HG03139 (cell line): ENCODE measurements at regions not wholly inside any gene's neighbourhood (a gene's known extent, or its start where the extent isn't known, plus 50 kb on each side); places are given as distances from the start of the nearest gene placed in this dataset.

ENCODE experiments used
- ATAC-seq: cut with Tn5 transposase; IDR thresholded peaks from one replicate; pipeline ENCODE4 v1.9.1; 2021; ENCODE audit not compliant: unreplicated experiment

DNA sequence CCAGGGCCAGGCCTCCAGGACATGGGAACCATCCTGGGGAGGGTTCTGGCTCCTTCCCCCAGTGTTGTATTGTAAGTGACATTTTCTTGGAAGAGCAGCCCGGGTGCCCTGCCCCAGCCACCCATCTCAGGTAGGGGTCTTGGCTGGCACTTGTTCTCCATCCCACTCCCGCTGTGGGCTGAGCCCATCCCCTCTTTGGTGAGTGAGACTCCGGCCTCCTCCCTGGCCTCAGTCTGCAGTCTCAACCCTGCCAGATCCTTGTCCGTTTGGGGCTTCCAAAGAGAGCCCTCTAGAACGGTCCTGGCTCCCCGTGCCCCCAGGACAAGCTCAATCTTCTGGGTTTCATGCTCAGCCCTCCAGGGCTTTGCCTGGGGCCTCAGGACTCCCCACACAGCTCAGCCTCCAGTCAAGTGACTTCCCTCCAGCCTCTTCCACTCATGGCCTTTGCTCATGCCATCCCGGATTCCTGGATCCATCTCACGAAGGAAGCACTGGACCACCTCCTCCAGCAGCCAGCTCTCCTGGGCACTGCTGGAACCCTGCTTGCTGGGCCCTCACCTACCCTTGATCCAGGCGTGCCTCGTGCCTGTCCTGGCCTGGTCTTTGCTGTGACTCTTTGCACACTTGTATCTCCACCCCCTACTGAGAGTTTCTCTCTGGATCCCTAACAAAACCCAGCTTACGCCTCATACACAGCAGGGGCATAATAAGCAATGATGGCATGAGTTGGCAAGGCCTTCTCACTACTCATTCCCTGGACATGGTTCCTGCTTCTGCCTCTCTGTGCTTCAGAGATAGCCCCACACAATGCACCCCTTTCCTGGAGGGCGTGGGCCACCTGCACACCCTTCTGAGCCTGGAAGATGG is 297.4 kb upstream of the RTL1 start:
- no peak for ATAC-seq

DNA sequence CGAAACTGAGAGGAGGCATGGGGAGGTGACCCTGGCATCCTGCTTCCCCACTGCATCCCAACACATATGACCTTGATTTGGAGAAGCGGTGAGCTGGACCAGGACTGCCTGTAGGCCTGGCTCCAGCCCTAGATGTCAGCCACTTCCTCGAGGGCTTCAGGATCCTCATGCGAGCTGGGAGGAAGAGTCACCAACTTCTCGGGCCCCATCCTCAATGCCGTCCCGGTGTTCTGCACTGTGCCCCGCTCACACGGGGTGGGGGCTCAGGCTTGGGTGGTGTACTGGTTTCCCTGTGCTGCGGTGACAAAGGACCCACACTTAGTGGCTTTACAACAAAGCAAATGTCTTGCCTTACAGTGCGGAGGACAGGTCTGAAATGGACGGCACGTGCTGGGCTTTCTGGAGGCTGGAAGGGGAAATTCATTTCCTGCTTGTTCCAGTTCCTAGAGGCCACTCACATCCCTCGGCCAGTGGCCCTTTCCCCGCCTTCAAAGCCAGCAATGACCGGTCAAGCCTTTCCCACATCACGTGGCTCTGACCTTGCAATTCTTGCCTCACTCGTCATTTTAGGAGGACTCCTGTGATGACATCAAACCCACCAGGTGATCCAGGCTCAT is 298.1 kb upstream of the RTL1 start:
- ATAC-seq = no peak

DNA sequence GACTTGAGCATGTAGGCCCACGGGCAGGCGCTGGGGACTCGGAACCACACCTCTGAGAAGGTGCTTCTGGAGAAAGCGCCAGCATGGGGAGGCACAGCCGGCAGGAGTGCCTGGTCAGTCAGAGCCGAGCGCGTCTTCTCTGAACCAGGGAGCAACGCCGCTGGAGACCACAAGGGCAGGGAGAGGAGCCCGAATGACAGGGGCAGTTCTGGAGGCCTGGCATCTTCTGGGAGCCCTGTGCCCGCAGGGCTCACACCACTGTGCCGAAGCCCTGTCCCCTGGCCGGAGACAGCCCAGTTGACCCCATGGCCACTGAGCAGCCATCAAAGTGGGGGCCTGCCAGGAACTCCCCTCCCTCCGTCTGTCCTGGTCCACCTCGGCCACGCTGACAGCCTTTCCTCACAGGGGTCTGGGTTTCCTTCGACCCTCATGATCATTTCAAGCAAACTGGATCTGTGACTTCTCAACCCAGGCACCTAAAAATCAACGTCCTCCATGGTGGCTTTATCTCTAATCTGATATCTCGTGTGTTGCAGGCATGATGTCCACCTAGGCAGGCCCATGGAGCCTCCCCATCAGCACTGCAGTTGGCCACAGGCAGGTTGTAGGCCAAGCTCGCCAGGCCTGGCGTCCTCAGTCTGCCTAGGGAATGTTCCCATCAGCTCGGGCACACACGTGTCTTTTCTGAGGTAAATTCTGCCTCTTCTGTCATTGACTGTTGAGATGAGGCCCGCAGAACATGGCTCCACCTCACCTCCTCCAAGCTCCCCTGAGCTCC is 299.3 kb upstream of the RTL1 start:
- ATAC-seq = no peak

DNA sequence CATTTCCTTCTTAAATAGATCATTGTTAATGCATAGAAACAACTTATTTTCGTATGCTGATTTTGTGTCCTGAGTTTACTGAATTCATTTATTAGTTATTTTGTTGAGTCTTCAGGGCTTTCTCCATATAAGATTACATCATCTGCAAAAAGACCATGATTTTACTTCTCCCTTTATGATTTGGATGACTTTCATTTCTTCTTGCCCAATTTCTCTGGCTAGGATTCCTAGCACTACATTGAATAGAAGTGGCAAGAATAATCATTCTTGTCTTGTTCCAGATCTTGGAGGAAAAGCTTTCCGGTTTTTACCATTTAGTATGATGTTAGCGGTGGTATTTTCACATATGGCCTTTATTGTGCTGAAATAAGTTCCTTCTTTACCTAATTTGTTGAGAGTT is 303.0 kb upstream of the RTL1 start:
- no peak for ATAC-seq

DNA sequence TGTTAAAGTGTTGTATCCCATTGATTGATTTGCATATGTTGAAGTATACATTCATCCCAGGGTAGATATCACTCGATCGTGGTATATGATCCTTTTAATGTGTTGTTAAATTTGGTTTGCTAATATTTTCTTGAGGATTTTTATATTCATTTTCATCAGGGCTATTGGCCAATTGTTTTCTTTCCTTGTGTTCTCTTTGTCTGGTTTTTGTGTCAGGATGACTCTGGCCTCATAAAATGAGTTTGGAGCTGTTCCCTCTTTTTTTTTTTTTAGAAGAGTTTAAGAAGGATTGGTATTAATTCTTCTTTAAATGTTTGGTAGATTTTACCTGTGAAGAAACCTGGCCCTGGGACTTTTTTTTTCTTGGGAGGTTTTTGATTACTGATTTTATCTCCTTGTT is 303.5 kb upstream of the RTL1 start:
- no peak for ATAC-seq

DNA sequence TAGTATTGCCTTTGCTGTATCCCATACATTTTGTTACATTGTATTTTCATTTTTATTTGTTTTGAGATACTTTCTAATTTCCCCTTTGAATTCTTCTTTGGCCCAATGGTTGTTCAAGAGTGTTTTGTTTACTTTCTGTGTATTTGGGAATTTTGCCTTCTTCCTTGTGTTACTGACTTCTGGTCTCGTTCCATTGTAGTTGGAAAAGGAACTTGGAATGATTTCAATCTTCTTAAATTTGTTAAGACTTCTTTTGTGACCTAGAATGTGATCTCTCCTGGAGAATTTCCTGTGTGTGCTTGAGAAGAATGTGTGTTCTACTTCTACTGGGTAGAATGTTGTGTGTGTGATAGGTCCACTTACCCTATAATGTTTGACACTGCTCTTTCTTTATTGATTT is 304.4 kb upstream of the RTL1 start:
- no peak for ATAC-seq

DNA sequence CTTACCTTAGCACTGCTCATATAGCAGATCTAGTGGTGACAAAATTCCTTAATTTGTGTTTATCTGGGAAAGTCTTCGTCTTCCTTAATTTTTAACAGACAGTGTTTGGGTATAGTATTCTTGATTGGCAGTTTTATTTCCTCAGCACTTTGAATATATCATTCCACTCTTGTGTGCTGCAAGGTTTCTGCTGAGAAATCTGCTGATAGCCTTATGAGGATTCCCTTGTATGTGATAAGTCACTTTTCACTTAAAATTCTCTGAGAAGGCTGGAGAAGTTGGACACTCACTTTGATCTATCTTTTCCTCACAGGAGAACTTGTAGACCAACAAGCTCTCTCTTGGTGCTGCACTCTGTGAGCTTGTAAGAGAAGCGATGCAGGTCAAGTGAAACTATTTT is 306.1 kb upstream of the RTL1 start:
- no peak for ATAC-seq

DNA sequence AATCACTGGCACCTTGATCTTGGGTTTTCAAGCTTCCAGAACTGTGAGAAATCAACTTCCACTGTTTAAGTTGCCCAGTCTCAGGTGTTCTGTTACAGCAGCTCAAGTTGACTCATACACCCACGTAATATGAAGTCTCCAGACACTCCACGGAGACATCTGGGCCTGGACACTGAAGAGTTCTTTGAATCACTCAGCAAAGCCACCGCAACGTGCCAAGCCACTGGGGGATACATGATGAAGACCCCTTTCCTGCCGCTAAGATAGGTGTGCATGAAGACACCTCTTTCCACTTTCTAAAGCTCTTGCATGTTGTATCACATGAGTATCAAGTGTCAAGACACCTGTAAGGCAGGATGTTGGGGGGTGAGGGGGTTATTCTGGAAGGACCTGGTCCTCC is 311.7 kb upstream of the RTL1 start:
- ATAC-seq = no peak

DNA sequence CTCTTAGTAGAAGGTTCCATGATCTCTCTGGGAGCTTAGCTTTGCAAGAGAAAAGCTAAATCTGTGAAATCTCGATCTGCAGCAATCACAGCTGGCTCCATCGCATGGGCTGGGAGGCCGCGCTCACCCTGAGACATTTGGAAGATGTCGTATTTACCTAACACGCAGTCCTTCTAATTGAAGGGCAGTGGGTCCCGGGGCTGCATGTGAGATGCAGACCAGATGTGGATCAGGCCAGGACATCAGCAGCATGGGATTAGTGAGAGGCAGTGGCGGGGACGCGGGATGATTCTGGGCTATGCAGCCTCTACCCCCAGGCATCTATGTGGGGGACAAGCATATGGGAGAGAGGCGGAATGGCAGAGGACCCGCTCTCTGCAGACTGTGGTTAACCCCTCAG is 312.4 kb upstream of the RTL1 start:
- ATAC-seq = no peak

DNA sequence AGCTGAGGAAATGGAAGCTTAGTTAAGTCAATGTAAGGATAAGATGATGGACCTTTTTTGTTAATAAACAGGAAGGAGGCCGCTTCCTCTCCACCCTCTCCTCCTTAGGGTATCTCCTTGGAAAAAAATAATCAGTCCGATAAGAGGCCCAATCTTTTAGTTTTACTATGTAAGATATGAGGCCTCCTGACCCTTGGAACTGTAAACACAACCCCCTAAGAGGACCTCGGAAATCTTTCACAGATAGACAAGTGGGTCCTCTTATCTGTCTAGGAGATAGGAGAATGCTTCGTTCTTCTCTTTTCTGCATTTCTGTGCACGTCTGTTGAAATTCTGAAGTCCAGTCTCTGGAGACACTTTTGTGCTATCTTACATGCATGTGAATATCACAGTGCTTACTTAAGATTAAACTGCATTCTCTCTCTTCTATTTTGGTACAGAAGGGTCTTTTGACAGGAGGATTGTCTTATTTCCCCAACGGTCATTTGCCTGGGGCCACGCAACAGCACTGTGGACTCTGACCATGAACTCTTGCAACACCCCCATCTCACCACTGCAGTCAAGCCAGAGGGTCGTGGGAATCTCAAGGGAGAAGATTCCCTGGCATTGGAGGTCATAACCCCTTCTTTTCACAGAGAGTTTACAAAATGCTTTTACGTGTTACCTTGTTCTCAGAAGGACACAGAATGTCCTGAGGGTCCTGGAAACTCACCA is 313.0 kb upstream of the RTL1 start:
- no peak for ATAC-seq

DNA sequence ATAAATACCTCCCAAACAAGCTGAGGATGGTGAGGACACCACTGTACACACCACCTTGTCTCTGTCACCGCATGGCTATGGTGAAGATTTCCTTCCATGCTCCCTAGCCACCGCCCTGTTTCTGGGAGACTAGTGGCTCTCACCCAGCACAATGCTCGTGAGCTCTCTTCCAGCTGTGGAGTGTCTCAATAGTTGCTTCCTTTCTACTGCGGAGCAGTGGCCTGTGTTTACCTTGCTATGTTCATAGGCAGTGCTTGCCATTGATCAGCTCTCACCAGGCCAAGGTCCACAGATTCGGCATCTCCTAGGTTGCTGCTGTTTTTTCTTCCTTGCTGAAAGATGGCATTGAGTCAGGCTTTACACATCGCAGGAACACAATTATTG is 313.6 kb upstream of the RTL1 start:
- ATAC-seq = no peak

DNA sequence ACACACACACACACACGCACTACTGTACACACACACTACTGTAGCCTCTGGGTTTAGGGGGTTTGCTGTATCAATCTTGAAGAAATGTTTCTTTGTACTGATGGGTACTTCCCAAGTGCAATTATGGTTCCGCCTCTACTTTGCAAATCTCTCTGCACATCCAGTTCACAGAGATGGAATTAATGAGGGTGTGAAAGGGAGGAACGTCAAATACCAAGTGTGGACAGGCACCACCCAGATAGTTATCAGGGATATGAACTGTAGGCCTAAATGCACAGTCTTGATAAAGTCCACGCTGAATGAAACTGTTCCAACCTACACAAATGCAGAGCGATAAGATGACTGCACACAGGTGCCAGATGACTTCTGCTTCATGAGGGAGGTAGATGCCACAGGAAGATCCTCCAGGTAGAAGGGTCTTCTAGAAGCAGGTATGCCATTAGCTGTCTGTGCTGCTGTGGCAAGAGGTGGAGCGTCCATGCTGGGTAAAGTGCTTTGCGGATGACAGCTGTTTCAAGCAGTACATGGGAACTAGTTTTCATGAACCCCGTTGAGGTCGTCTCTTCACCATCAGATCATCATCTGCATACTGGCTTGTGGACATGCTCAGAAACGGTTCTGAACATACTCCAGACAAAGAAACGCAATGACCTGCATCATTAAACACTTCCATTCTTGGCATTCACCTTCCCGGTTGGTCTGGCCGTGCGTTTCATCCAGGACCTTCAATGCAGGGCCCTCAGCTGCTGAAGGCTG is 314.3 kb upstream of the RTL1 start:
- no peak for ATAC-seq

DNA sequence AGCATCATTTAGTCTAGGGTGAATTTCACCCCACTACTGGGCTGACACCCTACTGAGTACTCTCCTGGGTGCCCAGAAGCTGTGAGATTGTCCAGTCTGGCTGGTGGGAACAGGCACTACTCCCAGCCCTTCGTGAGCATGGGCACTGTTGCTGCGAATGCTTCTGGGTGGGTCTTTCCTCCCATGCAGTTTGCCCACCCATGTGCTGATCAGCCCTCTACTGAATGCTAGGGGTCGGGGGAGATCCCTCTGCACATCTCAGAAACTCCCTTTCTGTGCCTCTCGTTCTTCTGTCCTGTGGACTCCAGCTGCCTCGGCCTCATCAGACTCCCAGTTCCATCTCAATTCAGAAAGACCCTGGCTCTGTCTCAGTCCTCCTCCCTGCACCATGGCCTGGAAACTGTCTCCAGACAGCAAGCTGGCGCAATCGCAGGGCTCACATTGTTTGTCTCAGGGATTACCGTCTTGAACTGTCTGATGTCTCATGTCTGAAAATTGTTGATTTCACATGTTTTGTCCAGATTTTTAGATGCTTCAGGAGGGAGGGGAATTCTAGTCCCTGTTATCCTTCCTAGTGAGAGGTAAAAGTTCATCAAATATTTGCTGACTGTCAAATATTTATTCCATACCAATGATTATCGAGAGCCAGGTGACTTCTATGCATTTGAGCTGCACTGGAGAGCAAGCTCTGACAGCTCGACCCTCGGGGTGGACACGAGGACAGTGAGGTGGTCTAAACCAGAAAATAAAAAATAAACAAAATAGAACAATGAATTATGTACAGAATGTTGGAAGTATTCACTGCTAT is 316.6 kb upstream of the RTL1 start:
- no peak for ATAC-seq

DNA sequence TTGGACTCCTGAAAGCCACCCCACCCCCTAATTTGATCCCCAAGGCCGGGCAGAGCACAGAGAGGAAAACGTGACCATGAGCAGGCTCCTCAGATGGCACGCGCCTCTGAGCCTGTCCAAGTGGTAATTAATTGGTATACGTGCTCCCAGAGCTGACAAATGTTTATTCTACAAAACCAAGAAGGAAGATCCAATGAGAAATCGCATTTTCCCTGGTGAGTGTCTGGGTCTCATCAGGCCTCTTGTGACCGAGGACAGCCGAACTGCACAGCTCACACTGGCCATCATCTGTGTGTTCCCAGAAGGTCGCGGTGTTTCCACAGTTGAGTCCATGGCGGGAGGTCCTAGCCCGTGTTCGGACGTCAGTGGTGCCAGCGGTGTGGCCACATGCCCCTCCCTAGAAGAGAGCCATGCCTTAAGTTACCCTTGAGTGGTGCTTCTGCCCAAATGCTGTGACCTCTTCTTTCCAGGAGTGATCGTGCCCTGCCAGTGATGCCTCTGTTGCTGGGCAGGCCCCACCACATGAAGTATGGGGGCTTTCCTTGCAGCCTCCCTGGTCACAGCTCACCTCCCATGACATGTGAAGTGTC is 317.5 kb upstream of the RTL1 start:
- ATAC-seq = no peak

DNA sequence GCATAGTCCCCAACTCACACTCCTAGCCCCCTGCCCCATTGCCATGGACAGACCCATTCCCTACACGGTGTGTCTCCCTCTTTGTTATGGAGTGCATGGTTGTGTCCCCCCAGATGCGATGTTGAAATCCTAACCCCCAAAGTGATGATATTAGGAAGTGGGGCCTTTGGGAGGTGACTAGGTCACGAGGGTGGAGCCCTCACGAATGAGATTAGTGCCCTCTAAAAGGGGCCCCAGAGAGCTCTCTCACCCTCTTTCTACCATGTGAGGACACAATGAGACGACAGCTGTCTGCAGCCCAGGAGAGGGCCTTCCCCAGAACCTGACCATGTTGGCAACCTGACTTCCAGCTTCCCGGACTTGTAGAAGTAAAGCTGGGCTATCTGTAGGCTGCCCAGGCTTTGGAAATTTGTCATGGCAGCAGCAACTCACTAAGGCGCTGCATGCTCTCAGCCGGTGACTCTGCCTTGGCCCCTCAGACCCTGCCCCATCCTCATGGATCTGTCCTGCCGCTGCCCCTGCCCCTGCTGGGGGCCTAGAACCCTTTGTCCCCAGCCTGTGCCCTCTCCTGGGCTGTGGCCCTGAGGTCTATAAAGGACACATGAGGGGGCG is 318.1 kb upstream of the RTL1 start:
- no peak for ATAC-seq

DNA sequence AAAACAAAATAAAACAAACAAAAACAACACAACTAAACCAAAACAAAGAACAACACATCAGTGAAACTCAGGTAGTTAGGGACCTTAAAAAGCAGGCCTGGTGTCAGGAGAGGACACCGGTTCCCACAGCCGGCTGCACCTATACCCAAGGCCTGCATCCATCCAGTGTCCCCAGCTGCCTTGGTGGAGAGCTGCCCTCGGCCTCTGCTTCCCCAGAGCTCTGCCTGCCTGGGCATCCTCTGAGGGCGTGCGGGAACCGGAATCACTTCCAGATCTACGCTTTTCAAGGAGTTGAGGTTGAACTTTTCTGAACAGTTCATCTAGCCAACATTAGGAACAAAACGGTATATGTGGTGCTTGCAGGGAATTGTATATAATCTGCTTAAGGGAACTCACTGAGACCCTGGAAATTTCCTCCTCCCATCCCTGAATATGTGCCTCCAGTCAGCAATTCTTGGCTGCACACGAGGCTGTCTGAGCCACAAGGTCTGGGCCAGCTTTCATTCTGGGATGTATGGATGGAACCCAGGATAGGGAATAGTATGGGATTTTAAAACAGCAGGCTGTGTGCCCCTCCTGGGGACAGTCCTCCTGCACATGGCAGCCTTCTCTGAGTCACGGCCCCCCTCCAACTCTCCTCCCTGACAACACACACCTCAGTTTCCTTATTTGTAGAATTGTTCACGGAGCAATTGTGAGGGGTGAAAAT is 319.0 kb upstream of the RTL1 start:
- ATAC-seq = no peak

DNA sequence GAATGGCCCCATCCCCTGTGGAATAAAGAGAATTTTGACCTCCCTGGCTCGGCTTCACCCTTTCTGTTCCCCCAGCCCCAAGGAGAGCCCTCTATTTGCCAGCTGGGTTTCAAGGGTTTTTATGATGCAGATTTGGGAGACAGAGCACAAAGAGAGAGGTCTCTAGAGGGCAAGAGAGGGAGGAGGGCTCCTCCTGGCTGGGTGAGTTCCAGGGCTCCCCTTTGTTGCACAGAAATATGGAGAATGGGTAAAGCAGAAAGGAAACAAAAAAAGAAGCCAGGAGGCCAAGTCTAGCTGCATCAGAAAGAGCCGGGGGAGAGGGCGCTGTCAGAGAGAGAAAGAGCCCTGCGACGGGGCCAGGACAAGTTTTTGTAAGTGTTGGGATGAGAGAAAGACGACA is 319.6 kb upstream of the RTL1 start:
- no peak for ATAC-seq

DNA sequence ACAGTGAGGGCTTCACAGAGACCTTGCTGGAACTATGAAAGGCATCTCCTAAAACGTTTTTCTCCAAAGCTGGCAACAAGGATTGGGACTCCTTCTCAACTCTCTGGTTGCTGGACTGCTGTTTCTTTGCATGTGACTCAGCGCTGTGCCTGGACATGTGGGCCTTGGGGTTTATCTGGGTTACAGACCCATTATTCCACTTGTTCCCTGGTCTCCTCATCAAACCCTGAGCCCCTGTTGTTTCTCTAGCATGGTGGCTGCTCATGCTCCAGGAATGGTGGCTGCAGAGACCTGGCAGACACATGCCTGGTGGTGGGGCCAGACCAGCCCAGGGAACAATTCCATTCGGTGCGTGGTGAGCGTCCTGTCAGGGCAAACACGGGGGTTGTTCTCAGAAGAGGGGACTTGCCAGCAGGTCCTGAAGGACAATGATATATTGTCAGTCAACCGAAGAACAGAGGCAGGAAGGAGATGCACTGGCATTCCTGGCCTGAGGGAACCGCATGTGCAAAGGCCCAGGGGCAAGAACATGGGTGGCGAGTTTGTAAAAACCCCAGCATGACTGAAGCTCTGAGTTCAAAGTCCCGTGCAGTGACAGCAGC is 320.1 kb upstream of the RTL1 start:
- ATAC-seq = no peak
